PC-3 (cell line): ENCODE measurements at regions not wholly inside any gene's neighbourhood (a gene's known extent, or its start where the extent isn't known, plus 50 kb on each side); places are given as distances from the start of the nearest gene placed in this dataset.

Source experiments
- EZH2 ChIP-seq: fragments of 300-600 bp; sonication (generic); IDR thresholded peaks from one replicate; pipeline ENCODE4 v1.6.1; 2017; ENCODE audit warnings: antibody characterized with exemption, mild to moderate bottlenecking, low read length; ENCODE audit not compliant: unreplicated experiment
- EZH2phosphoT487 ChIP-seq: fragments of 300-600 bp; sonication (generic); IDR thresholded peaks from 2 replicates; pipeline ENCODE4 v1.6.1; 2018; ENCODE audit warnings: mild to moderate bottlenecking, antibody characterized with exemption, low read length, borderline replicate concordance

DNA sequence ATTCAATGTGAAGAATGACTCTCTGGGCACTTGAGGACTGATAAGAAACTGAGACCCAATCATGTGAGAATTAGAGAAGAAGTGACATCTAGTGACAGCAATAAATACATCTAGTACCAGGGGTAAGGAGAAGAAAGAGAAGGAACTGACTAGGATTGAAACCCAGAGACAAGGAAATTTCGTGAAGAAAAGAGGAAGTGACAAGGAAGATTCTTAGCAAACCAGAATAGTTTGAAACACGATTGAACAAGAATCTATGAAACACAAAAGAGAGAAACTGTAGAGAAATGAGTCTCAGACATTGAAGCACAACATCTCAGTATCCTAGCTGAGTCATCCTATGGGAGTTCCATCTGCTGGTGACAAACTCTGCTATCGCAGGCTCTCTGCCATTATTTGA, 571.9 kb upstream of the PKDCC start:
- TF ChIP-seq EZH2 (no peak), EZH2phosphoT487 (no peak)
